Small intestine (tissue), 7 donors: ENCODE measurements at regions not wholly inside any gene's neighbourhood (a gene's known extent, or its start where the extent isn't known, plus 50 kb on each side); places are given as distances from the start of the nearest gene placed in this dataset.

Source experiments
- DNase-seq, 2 donors: peaks; one replicate each; pipeline versions ENCODE4 v3.0.0 to v3.0.0-alpha.2; 2013
- FAIRE-seq: peaks from 2 replicates; lab custom pipeline; 2012; peaks lifted over from hg19 to GRCh38; lab: Jason Lieb, UNC
- H3K27ac ChIP-seq, 3 donors: one replicate each; pipeline ENCODE4 v1.5.1; 2013; ENCODE audit warnings: low read length in 2 of 3, mild to moderate bottlenecking in 2 of 3, control low read depth in 1 of 3, inconsistent platforms in 1 of 3, low read depth in 1 of 3, moderate library complexity in 1 of 3
- H3K27me3 ChIP-seq, 3 donors: one replicate each; pipeline ENCODE4 v1.6.1; 2013; ENCODE audit warnings: low read length in 3 of 3, inconsistent platforms in 1 of 3; ENCODE audit not compliant: control insufficient read depth in 3 of 3, insufficient read depth in 3 of 3
- H3K36me3 ChIP-seq, 3 donors: one replicate each; pipeline ENCODE4 v1.6.1; 2013; ENCODE audit warnings: low read length in 3 of 3, inconsistent platforms in 1 of 3, low read depth in 1 of 3, mild to moderate bottlenecking in 1 of 3, moderate library complexity in 1 of 3; ENCODE audit not compliant: control insufficient read depth in 3 of 3, insufficient read depth in 2 of 3
- H3K4me1 ChIP-seq, 3 donors: one replicate each; pipeline ENCODE4 v1.6.1; 2013; ENCODE audit warnings: low read length in 2 of 3, inconsistent platforms in 1 of 3, low read depth in 1 of 3, mild to moderate bottlenecking in 1 of 3, moderate library complexity in 1 of 3; ENCODE audit not compliant: control insufficient read depth in 3 of 3, insufficient read depth in 2 of 3
- H3K4me3 ChIP-seq, 3 donors: one replicate each; pipeline ENCODE4 v1.5.1; 2013; ENCODE audit warnings: low read length in 3 of 3, control low read depth in 1 of 3, inconsistent platforms in 1 of 3, low read depth in 1 of 3, mild to moderate bottlenecking in 1 of 3, moderate library complexity in 1 of 3
- H3K9me3 ChIP-seq, 2 donors: one replicate each; pipeline ENCODE4 v1.6.1; 2013; ENCODE audit warnings: low read depth in 1 of 2, low read length in 1 of 2; ENCODE audit not compliant: control insufficient read depth in 2 of 2, insufficient read depth in 1 of 2
- WGBS, 3 donors: extraction: QIAGEN DNeasy Blood & Tissue Kit; methylation state at CpG; one replicate each; pipeline ENCODE4 v1.1.7; 2013; 5-methylcytosine and 5-hydroxymethylcytosine counted together
- donor health status: healthy with polysubstance abuse.
- donor health status: control.
- donor health status: control.
- donor health status: Bipolar disorder and iron deficiency.
- donor health status: healthy.

DNA sequence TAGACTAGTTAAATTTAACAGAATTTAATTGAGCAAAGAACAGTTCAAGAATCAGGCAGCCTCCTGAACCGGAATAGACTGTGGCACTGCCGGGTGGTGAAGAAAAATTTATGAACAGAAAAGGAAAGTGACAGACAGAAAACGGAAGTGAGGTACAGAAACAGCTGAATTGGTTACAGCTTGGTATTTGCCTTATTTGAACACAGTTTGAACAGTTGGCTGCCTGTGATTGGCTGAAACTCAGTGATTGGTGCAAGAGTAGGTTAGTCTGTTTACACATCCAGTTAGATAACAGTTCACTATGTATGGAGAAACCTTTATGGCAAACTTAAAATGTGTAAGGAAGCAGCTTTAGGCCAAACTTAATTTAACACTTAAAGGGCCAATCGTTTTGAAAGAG, 116.0 kb upstream of the CITED2 start:
- no peak overlapping the region for H3K4me3 ChIP-seq
- H3K9me3 ChIP-seq: peaks cover 0 to 2% of the 10 kb centered on the region in 2 donors
- WGBS, 3 donors: 56 to 61% (median 60%) methylated on average over 4 of the region's 4 CpGs
- no peaks in the 10 kb centered on the region for H3K36me3 ChIP-seq
- no peaks in the 10 kb centered on the region for H3K27me3 ChIP-seq
- no peak overlapping the region for H3K27ac ChIP-seq
- DNase-seq: peak; percentile 17 to 56
- no peak for FAIRE-seq
- no peaks in the 10 kb centered on the region for H3K4me1 ChIP-seq

DNA sequence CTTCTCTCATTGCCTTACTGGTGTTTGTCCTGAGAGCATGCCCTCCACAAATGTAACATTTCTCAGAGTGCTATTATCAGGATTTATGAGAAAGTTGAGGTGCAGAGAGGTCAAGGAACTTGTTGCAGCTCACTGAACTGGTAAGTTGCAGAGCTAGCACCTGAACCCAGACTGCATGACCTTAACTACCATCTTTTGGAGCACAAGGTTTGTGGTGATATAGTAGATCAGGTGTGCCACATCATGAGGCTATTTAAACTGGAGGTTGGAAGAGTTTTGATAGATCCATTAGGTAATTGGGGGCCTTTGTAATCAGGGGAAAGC, 112.0 kb upstream of the CITED2 start:
- no peaks in the 10 kb centered on the region for H3K36me3 ChIP-seq
- no peak overlapping the region for H3K27ac ChIP-seq
- no peaks in the 10 kb centered on the region for H3K27me3 ChIP-seq
- no peak for FAIRE-seq
- H3K4me1 ChIP-seq: no peaks in the 10 kb centered on the region
- H3K9me3 ChIP-seq: no peaks in the 10 kb centered on the region
- no peak overlapping the region for H3K4me3 ChIP-seq
- DNase-seq: no peak

DNA sequence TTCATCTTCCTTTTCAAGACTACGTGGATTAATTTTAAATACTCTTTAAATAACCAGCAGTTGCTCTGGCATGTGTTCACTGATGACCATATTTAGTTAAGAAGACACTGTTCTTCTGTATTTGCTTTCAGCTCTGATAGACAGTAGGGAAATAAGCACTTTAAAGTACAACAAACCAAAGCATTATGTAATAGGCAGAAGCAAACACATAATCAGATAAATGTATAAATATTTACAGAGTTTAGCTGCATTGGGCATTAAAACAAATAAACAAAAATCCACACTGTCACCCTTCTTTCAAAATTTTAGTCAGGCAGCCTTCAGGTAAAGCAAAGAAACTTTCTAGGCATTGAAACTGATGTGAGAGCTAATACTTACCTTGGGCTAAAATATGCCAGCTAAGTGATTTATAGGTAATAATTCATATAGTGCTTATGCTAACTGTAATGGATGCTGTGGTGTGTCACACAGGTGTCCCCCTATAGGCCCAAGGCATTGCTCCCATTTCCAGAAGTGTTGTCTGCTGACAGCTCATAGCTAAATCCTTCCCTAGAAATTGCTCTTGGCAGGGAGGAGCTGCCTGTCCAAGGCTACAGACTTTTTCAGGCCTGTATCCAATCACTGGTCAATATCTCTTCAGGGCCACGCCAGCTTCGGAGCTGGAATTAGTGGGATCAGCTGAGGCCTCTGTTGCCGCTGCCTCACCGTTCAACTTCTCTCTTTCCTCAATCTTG, 111.5 kb upstream of the CITED2 start:
- Histone ChIP-seq H3K36me3 (no peaks in the 10 kb centered on the region), H3K9me3 (no peaks in the 10 kb centered on the region), H3K4me3 (no peak overlapping the region), H3K4me1 (no peaks in the 10 kb centered on the region), H3K27me3 (no peaks in the 10 kb centered on the region), H3K27ac (no peak overlapping the region)
- 76 to 89% (median 85%) methylated on average over 5 of the region's 5 CpGs for WGBS, 3 donors
- FAIRE-seq (no peak), DNase-seq (no peak)

DNA sequence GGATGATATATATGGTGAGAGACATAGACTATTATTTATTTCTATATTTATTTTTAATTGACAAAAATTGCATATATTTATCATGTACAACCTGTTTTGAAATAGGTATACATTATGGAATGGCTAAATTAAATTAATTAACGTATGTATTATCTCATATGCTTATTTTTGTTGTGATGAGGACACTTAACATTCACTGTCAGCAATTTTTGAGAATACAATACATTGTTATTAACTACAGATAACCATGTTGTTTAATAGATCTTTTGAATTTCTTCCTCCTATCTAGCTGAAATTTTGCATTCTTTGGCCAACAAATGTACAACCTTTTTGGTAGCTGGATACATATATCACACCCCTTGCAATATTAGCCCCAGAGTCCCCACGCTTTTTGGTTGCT, 110.7 kb upstream of the CITED2 start:
- no peaks in the 10 kb centered on the region for H3K4me1 ChIP-seq
- no peaks in the 10 kb centered on the region for H3K27me3 ChIP-seq
- DNase-seq: no peak
- no peaks in the 10 kb centered on the region for H3K36me3 ChIP-seq
- no peak for FAIRE-seq
- 72 to 73% (median 73%) methylated on average over 2 of the region's 2 CpGs for WGBS, 3 donors
- no peak overlapping the region for H3K4me3 ChIP-seq
- H3K9me3 ChIP-seq: no peaks in the 10 kb centered on the region
- no peak overlapping the region for H3K27ac ChIP-seq

DNA sequence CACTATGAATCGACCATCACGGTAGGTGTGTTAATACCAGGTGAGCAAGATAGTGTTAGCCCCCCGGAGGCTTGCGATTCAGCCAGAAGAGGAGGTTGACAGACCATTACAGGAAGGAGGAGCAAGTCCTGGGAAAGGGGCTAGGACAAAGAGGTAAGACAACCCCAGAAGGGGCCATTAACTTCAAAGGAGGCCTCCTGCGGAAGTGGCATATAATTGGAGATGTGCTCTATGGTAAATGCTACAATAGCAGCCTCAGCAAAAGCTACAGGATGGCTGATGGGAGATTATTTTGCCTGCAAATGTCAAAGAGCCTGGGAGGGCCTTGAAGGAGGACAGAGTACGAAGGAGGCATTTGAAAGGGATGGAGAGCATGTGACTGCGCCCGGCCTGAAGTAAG, 108.6 kb upstream of the CITED2 start:
- no peaks in the 10 kb centered on the region for H3K9me3 ChIP-seq
- no peak for FAIRE-seq
- H3K27me3 ChIP-seq: no peaks in the 10 kb centered on the region
- H3K36me3 ChIP-seq: no peaks in the 10 kb centered on the region
- H3K4me1 ChIP-seq: no peaks in the 10 kb centered on the region
- H3K27ac ChIP-seq: no peak overlapping the region
- 96 to 97% (median 97%) methylated on average over 8 of the region's 8 CpGs for WGBS, 3 donors
- DNase-seq: no peak
- no peak overlapping the region for H3K4me3 ChIP-seq

DNA sequence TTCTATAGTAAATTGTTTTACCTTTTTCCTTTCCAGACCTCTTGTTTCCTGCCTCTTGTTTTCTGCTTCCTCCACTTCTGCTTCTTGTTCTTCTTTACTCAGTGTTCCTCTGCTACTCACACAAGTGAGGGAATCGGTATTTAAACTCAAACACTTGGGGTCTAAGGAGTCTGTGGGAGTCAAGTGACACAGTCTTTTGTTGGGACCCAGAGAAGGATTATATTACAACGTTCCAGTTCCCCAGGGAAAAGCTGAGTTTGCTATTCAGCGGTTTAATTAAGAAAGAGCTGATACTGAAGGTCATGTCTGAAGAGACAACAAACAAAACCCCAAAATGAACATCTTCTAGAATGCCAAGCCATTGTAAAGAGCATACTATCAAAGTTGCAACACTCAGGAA, 107.8 kb upstream of the CITED2 start:
- WGBS, 3 donors: 50 to 78% (median 70%) methylated on average over 3 of the region's 3 CpGs
- FAIRE-seq (no peak), DNase-seq (no peak)
- no peaks in the 10 kb centered on the region for H3K9me3 ChIP-seq
- no peaks in the 10 kb centered on the region for H3K36me3 ChIP-seq
- H3K4me1 ChIP-seq: no peaks in the 10 kb centered on the region
- no peak overlapping the region for H3K27ac ChIP-seq
- H3K27me3 ChIP-seq: no peaks in the 10 kb centered on the region
- H3K4me3 ChIP-seq: no peak overlapping the region

DNA sequence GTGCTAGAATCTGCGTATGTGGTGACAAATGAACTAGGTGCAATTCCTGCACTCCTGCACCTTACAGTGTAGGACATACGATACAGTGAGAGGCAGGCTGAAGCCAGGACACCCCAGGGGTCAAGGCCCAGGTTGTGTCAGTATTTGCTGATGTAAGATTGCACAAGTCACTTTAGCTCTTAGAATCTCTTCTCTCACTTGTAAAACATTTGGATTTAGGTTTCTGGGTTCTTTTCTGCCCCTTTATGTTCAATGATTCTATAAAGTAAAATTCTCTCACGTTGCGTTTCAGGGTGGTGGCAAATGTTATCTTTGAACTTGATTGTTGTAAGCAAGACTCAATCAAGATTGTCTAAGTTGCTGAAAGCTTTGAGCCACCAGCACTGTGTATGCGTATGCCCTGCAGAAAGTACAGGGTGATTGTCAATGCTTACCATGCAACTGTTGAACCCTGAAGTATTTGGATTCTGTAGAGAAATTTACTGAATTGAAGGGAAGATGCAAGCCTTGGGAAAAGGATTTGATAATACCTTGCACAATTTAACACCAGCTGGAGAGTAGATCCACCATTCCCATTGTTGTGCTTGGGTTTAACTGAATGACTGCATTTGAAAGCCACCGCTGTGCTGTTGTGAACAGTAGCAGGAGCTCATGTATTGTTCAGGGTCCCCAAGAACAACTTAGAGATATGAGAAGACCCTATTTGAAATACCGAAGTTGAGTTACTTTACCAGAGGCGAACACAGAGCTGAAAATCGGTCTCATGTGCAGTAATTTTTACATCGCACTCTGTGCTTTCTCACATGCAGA, 106.1 kb upstream of the CITED2 start:
- 79 to 92% (median 85%) methylated on average over 10 of the region's 10 CpGs for WGBS, 3 donors
- no peak overlapping the region for H3K4me3 ChIP-seq
- DNase-seq (no peak), FAIRE-seq (no peak)
- H3K9me3 ChIP-seq: no peaks in the 10 kb centered on the region
- H3K4me1 ChIP-seq: peaks cover 0 to 10% (median 0%) of the 10 kb centered on the region in 3 donors
- no peaks in the 10 kb centered on the region for H3K36me3 ChIP-seq
- no peak overlapping the region for H3K27ac ChIP-seq
- H3K27me3 ChIP-seq: no peaks in the 10 kb centered on the region

DNA sequence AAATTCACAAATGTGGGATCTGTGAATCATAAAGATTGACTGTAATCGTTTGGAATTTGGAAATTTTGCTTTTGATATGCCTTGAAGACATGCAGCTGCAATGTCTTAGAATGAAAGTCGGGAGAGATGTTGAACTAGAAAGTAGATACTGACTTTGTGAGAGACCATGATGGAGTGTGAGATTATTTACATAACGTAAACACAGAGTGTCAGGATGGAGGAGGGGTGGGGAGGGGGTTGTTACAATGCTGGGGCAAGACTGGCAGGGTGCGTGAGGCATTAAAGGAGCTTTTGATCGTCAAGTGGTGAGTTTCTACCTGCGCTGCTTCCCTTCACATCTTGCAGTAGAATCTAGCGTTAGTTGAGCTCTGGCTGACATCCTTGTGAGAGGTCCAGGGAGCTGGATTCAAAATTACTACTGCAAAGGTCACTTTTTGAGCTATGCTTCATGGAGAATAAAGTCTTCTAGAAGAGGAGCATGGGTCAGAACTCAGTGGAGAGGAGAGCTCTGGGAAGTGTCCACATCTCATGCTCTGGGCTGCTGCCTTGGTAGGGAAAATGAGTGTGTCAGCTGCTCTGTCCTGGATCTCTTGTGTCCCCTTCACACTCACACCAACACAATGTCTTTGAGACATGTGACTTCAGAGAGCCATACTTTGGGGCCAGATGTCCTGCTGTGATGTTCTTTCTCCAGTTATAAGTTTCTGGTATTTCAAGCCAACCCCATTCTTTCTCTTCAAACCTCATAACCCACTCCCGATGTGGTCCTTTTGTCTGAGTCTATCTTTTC, 105.2 kb upstream of the CITED2 start:
- 82 to 93% (median 86%) methylated on average over 8 of the region's 8 CpGs for WGBS, 3 donors

More for the DNA sequence above, 105.2 kb upstream of the CITED2 start:
- Histone ChIP-seq H3K27ac (no peak overlapping the region), H3K27me3 (no peaks in the 10 kb centered on the region), H3K4me1 (peaks cover 0 to 19% (median 0%) of the 10 kb centered on the region in 3 donors), H3K9me3 (no peaks in the 10 kb centered on the region), H3K4me3 (no peak overlapping the region), H3K36me3 (no peaks in the 10 kb centered on the region)
- DNase-seq (no peak), FAIRE-seq (no peak)
